ENCODE measurements at regions not wholly inside any gene's neighbourhood (a gene's known extent, or its start where the extent isn't known, plus 50 kb on each side); places are given as distances from the start of the nearest gene placed in this dataset.

- TF ChIP-seq, protein P1, sequence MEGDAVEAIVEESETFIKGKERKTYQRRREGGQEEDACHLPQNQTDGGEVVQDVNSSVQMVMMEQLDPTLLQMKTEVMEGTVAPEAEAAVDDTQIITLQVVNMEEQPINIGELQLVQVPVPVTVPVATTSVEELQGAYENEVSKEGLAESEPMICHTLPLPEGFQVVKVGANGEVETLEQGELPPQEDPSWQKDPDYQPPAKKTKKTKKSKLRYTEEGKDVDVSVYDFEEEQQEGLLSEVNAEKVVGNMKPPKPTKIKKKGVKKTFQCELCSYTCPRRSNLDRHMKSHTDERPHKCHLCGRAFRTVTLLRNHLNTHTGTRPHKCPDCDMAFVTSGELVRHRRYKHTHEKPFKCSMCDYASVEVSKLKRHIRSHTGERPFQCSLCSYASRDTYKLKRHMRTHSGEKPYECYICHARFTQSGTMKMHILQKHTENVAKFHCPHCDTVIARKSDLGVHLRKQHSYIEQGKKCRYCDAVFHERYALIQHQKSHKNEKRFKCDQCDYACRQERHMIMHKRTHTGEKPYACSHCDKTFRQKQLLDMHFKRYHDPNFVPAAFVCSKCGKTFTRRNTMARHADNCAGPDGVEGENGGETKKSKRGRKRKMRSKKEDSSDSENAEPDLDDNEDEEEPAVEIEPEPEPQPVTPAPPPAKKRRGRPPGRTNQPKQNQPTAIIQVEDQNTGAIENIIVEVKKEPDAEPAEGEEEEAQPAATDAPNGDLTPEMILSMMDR (IDR thresholded peaks at IDR 0.05): no peak
- no peak for TF ChIP-seq EZH2 (IDR thresholded peaks at IDR 0.05)
These were observed 256.6 kb upstream of the MYOCD start for GRCh38 chr17:12409082-12409481.

All from neural progenitor cell (in vitro differentiated cells).